HepG2 (cell line): ENCODE measurements at regions not wholly inside any gene's neighbourhood (a gene's known extent, or its start where the extent isn't known, plus 50 kb on each side); places are given as distances from the start of the nearest gene placed in this dataset.

Source experiments
- ATF1 ChIP-seq: IDR thresholded peaks from 2 replicates; pipeline ENCODE4 v1.6.1; 2016; ENCODE audit warnings: mild to moderate bottlenecking, control low read depth
- DRAP1 ChIP-seq: IDR thresholded peaks from 2 replicates; pipeline ENCODE4 v1.6.1; 2016; ENCODE audit warnings: missing genetic modification reagents, missing compliant biosample characterization
- EEA1 ChIP-seq: sonication (generic); formaldehyde crosslinking; IDR thresholded peaks from 2 replicates; pipeline ENCODE4 v1.5.1; 2020; ENCODE audit warnings: mild to moderate bottlenecking, missing genetic modification reagents, borderline replicate concordance
- EED ChIP-seq: sonication (generic); formaldehyde crosslinking; IDR thresholded peaks from 2 replicates; pipeline ENCODE4 v1.5.0; 2020; ENCODE audit warnings: mild to moderate bottlenecking, missing genetic modification reagents
- ELF1 ChIP-seq: sonication (generic); formaldehyde crosslinking; IDR thresholded peaks from 2 replicates; pipeline ENCODE4 v1.4.0; 2020; ENCODE audit warnings: missing genetic modification reagents
- FOXO1 ChIP-seq: sonication (generic); formaldehyde crosslinking; IDR thresholded peaks from 2 replicates; pipeline ENCODE4 v1.4.0; 2020; ENCODE audit warnings: missing genetic modification reagents
- GRHL1 ChIP-seq: sonication (generic); formaldehyde crosslinking; conservative IDR thresholded peaks from 2 replicates; pipeline ENCODE4 v1.8.0; 2022; ENCODE audit warnings: missing genetic modification reagents
- GZF1 ChIP-seq: sonication (generic); formaldehyde crosslinking; IDR thresholded peaks from 2 replicates; pipeline ENCODE4 v1.5.1; 2020; ENCODE audit warnings: mild to moderate bottlenecking, missing genetic modification reagents
- MBNL3 ChIP-seq: fragments of 250-450 bp; sonication (Bioruptor Pico); conservative IDR thresholded peaks from 2 replicates; pipeline ENCODE4 v1.8.0; 2022; ENCODE audit warnings: mild to moderate bottlenecking, inconsistent platforms
- MIXL1 ChIP-seq: IDR thresholded peaks from 2 replicates; pipeline ENCODE4 v1.6.1; 2016
- MYPOP ChIP-seq: sonication (generic); formaldehyde crosslinking; IDR thresholded peaks from 2 replicates; pipeline ENCODE4 v1.8.1; 2023; ENCODE audit warnings: mild to moderate bottlenecking, moderate library complexity, missing genetic modification reagents
- PCBP1 ChIP-seq: fragments of 200-400 bp; formaldehyde crosslinking; IDR thresholded peaks from 2 replicates; pipeline ENCODE4 v1.6.1; 2017; ENCODE audit warnings: mild to moderate bottlenecking, low read depth, low read length, borderline replicate concordance
- POLR2A ChIP-seq, 2 experiments: IDR thresholded peaks; 2 replicates each; pipeline ENCODE4 v1.6.1; 2011; ENCODE audit warnings: low read depth in 2 of 2, low read length in 2 of 2, mild to moderate bottlenecking in 1 of 2, moderate library complexity in 1 of 2; ENCODE audit not compliant: insufficient read depth in 1 of 2
- ZBTB10 ChIP-seq: sonication (generic); formaldehyde crosslinking; IDR thresholded peaks from 2 replicates; pipeline ENCODE4 v1.4.0; 2020; ENCODE audit warnings: missing genetic modification reagents, borderline replicate concordance
- ZBTB43 ChIP-seq: sonication (generic); formaldehyde crosslinking; conservative IDR thresholded peaks from 2 replicates; pipeline ENCODE4 v1.4.0; 2020; ENCODE audit warnings: missing genetic modification reagents
- ZMAT3 ChIP-seq: sonication (generic); formaldehyde crosslinking; conservative IDR thresholded peaks from 2 replicates; pipeline ENCODE4 v1.7.0; 2021; ENCODE audit warnings: missing genetic modification reagents
- ZMYM3 ChIP-seq: sonication (generic); formaldehyde crosslinking; IDR thresholded peaks from 2 replicates; pipeline ENCODE4 v1.5.1; 2020; ENCODE audit warnings: mild to moderate bottlenecking, missing genetic modification reagents
- ZNF138 ChIP-seq: sonication (generic); formaldehyde crosslinking; IDR thresholded peaks from 2 replicates; pipeline ENCODE4 v1.5.0; 2020; ENCODE audit warnings: mild to moderate bottlenecking, low read depth, missing genetic modification reagents
- ZNF430 ChIP-seq: sonication (generic); formaldehyde crosslinking; IDR thresholded peaks from 2 replicates; pipeline ENCODE4 v1.9.0; 2021; ENCODE audit warnings: mild to moderate bottlenecking, missing genetic modification reagents
- ZNF501 ChIP-seq: sonication (generic); formaldehyde crosslinking; IDR thresholded peaks from 2 replicates; pipeline ENCODE4 v1.5.1; 2020; ENCODE audit warnings: mild to moderate bottlenecking, moderate library complexity, missing genetic modification reagents
- ZNF556 ChIP-seq: sonication (generic); formaldehyde crosslinking; IDR thresholded peaks from 2 replicates; pipeline ENCODE4 v1.4.0; 2020; ENCODE audit warnings: mild to moderate bottlenecking, missing genetic modification reagents, borderline replicate concordance
- ZNF557 ChIP-seq: sonication (generic); formaldehyde crosslinking; IDR thresholded peaks from 2 replicates; pipeline ENCODE4 v1.4.0; 2020; ENCODE audit warnings: missing genetic modification reagents
- ZNF747 ChIP-seq: sonication (generic); formaldehyde crosslinking; IDR thresholded peaks from 2 replicates; pipeline ENCODE4 v1.8.1; 2023; ENCODE audit warnings: missing genetic modification reagents, mild to moderate bottlenecking, borderline replicate concordance

- TF ChIP-seq ZNF138 (CRISPR knock-in tag) = no peak
- no peak; the same call in 1 of the 2 replicates for TF ChIP-seq ZMAT3 (CRISPR knock-in tag)
- TF ChIP-seq ZNF556 (CRISPR knock-in tag) = 0 out of 2 replicates have a peak, but pooled peaks have one; percentile 23
- TF ChIP-seq EED (CRISPR knock-in tag) = no peak
- TF ChIP-seq POLR2A (IDR thresholded peaks at IDR 0.05; ENCODE audit: insufficient read depth in 1 of 2, low read depth in 2 of 2, low read length in 2 of 2) = peak; percentile 73 to 95
- TF ChIP-seq GRHL1 = no peak
- no peak; the same call in 1 of the 2 replicates for TF ChIP-seq ZNF501 (CRISPR knock-in tag)
- TF ChIP-seq ZNF557 (CRISPR knock-in tag) = no peak
- peak; percentile 40; the same call in 1 of the 2 replicates for TF ChIP-seq FOXO1 (CRISPR knock-in tag)
- no peak for TF ChIP-seq MBNL3
- no peak for TF ChIP-seq PCBP1
- no peak for TF ChIP-seq ATF1
- no peak for TF ChIP-seq ZMYM3
- TF ChIP-seq ZBTB10 = peak; percentile 64; the same call in 1 of the 2 replicates
- TF ChIP-seq MYPOP (CRISPR knock-in tag) = peak; percentile 32; the same call in 1 of the 2 replicates
- TF ChIP-seq ZNF747 (CRISPR knock-in tag) = no peak
- no peak for TF ChIP-seq ELF1 (CRISPR knock-in tag)
- 0 out of 2 replicates have a peak, but pooled peaks have one; percentile 31 for TF ChIP-seq GZF1 (CRISPR knock-in tag)
- TF ChIP-seq EEA1 (CRISPR knock-in tag) = 0 out of 2 replicates have a peak, but pooled peaks have one; percentile 63
- no peak for TF ChIP-seq DRAP1 (CRISPR knock-in tag)
- TF ChIP-seq MIXL1 (CRISPR knock-in tag) = no peak
- TF ChIP-seq ZNF430 (CRISPR knock-in tag) = no peak
- TF ChIP-seq ZBTB43 (CRISPR knock-in tag) = no peak
These were observed 54.4 kb upstream of the ZNF337 start (continued) for GRCh38 chr20:25750765-25751696.
